Vagina (tissue), 2 donors: ENCODE measurements at regions not wholly inside any gene's neighbourhood (a gene's known extent, or its start where the extent isn't known, plus 50 kb on each side); places are given as distances from the start of the nearest gene placed in this dataset.

Source experiments
- CTCF ChIP-seq, 3 experiments: fragments of 450-650 bp in 2 of 3; fragments of 200-600 bp in 1 of 3; sonication (generic) in 1 of 3; IDR thresholded peaks; one replicate each; pipeline ENCODE4 v1.5.1; 2017 to 2019; ENCODE audit warnings: antibody characterized with exemption in 3 of 3, mild to moderate bottlenecking in 2 of 3, moderate library complexity in 2 of 3
- POLR2A ChIP-seq, 2 donors: fragments of 450-650 bp; IDR thresholded peaks; one replicate each; pipeline ENCODE4 v1.6.1; 2017; ENCODE audit warnings: antibody characterized with exemption in 2 of 2, mild to moderate bottlenecking in 2 of 2, moderate library complexity in 2 of 2
- POLR2AphosphoS5 ChIP-seq, 2 donors: sonication (generic); formaldehyde crosslinking; IDR thresholded peaks; one replicate each; pipeline ENCODE4 v1.9.0; 2017; ENCODE audit warnings: antibody characterized with exemption in 2 of 2, mild to moderate bottlenecking in 2 of 2, low read depth in 1 of 2; ENCODE audit not compliant: insufficient read depth in 1 of 2

- TF ChIP-seq POLR2A (IDR thresholded peaks at IDR 0.05) = no peak
- no peak for TF ChIP-seq CTCF (IDR thresholded peaks at IDR 0.05)
- TF ChIP-seq POLR2AphosphoS5 (IDR thresholded peaks at IDR 0.05; ENCODE audit: insufficient read depth in 1 of 2, low read depth in 1 of 2) = no peak
Observed at GRCh38 chr6:111952821-111953540, 79.7 kb upstream of the FYN start.
